Raji (cell line): ENCODE measurements at regions not wholly inside any gene's neighbourhood (a gene's known extent, or its start where the extent isn't known, plus 50 kb on each side); places are given as distances from the start of the nearest gene placed in this dataset.

Experiments
- POLR2A ChIP-seq: IDR thresholded peaks from 2 replicates; pipeline ENCODE4 v1.6.1; 2011; ENCODE audit warnings: low read depth, low read length, control low read depth; ENCODE audit not compliant: insufficient read depth

- no peak for TF ChIP-seq POLR2A
These were observed 71.0 kb downstream of the COQ2 start for GRCh38 chr4:83213640-83214039.

GRCh38 chr4:83212041-83212851 is 72.4 kb downstream of the COQ2 start:
- peak; percentile 54; the same call in 1 of the 2 replicates for TF ChIP-seq POLR2A

- no peak for TF ChIP-seq POLR2A
These were observed 75.2 kb downstream of the COQ2 start for GRCh38 chr4:83209419-83209818.

GRCh38 chr4:83208371-83209365 is 75.9 kb downstream of the COQ2 start:
- no peak for TF ChIP-seq POLR2A

GRCh38 chr4:83207497-83208101 is 77.0 kb downstream of the COQ2 start:
- TF ChIP-seq POLR2A, result no peak

- no peak for TF ChIP-seq POLR2A
These were observed 78.8 kb downstream of the COQ2 start for GRCh38 chr4:83205760-83206159.

- no peak for TF ChIP-seq POLR2A
These were observed 79.9 kb downstream of the COQ2 start for GRCh38 chr4:83204731-83205130.

GRCh38 chr4:83201761-83202160 is 82.8 kb downstream of the COQ2 start:
- TF ChIP-seq POLR2A, result no peak

GRCh38 chr4:83197555-83198235 is 83.2 kb upstream of the PLAC8 start:
- TF ChIP-seq POLR2A, result no peak

- no peak for TF ChIP-seq POLR2A
These were observed 82.4 kb upstream of the PLAC8 start for GRCh38 chr4:83196921-83197320.

GRCh38 chr4:83195269-83195668 is 80.7 kb upstream of the PLAC8 start:
- no peak for TF ChIP-seq POLR2A

- no peak for TF ChIP-seq POLR2A
These were observed 78.1 kb upstream of the PLAC8 start for GRCh38 chr4:83192634-83193033.

- no peak for TF ChIP-seq POLR2A
These were observed 76.5 kb upstream of the PLAC8 start for GRCh38 chr4:83191026-83191425.

GRCh38 chr4:83189631-83190136 is 75.2 kb upstream of the PLAC8 start:
- TF ChIP-seq POLR2A, result no peak
